A549 (cell line): ENCODE measurements at regions not wholly inside any gene's neighbourhood (a gene's known extent, or its start where the extent isn't known, plus 50 kb on each side); places are given as distances from the start of the nearest gene placed in this dataset.

ENCODE experiments used
- BCL3 ChIP-seq: fragments of >200 bp; sonication (Bioruptor Twin); formaldehyde crosslinking; IDR thresholded peaks from 3 replicates; pipeline ENCODE4 v1.6.1; 2016
- CTCF ChIP-seq: fragments of >200 bp; sonication (Bioruptor Twin); formaldehyde crosslinking; IDR thresholded peaks from 3 replicates; pipeline ENCODE4 v1.5.1; 2016
- EP300 ChIP-seq, 2 experiments: fragments of >200 bp; sonication (Bioruptor Twin); formaldehyde crosslinking; IDR thresholded peaks; 2 replicates in 1 of 2; 3 replicates in 1 of 2; pipeline ENCODE4 v1.6.1; 2016 to 2017
- ESRRA ChIP-seq: fragments of 150-350 bp; IDR thresholded peaks from 2 replicates; pipeline ENCODE4 v1.6.1; 2014; ENCODE audit warnings: mild to moderate bottlenecking, low read length, borderline replicate concordance
- MAX ChIP-seq: IDR thresholded peaks from 2 replicates; pipeline ENCODE4 v1.6.1; 2012
- MAZ ChIP-seq: fragments of 150-350 bp; IDR thresholded peaks from 2 replicates; pipeline ENCODE4 v1.6.1; 2014; ENCODE audit warnings: antibody characterized with exemption, low read depth, low read length, borderline replicate concordance
- POLR2A ChIP-seq: IDR thresholded peaks from 2 replicates; pipeline ENCODE4 v1.6.1; 2012; ENCODE audit warnings: mild to moderate bottlenecking, low read length
- RAD21 ChIP-seq, 2 experiments: fragments of >200 bp in 1 of 2; sonication (Bioruptor Twin) in 1 of 2; formaldehyde crosslinking in 1 of 2; IDR thresholded peaks in 1 of 2; conservative IDR thresholded peaks in 1 of 2; 2 replicates in 1 of 2; 3 replicates in 1 of 2; pipeline ENCODE4 v1.6.1; 2012 to 2018; ENCODE audit warnings: inconsistent platforms in 1 of 2
- REST ChIP-seq: fragments of 200-600 bp; sonication (generic); IDR thresholded peaks from 2 replicates; pipeline ENCODE4 v1.6.1; 2016; ENCODE audit warnings: antibody characterized with exemption, mild to moderate bottlenecking, moderate library complexity

GRCh38 chr2:147515213-147515612, 329.6 kb upstream of the ACVR2A start:
- no peak for TF ChIP-seq ESRRA
- TF ChIP-seq RAD21 (conservative IDR thresholded peaks at IDR 0.05 in 1 of 2, IDR thresholded peaks at IDR 0.05 in 1 of 2) = no peak
- no peak for TF ChIP-seq EP300 (IDR thresholded peaks at IDR 0.05)
- TF ChIP-seq CTCF = no peak
- TF ChIP-seq MAX = no peak
- no peak for TF ChIP-seq POLR2A
- TF ChIP-seq BCL3 = no peak
- no peak for TF ChIP-seq REST
- no peak for TF ChIP-seq MAZ
